OCI-LY3 (cell line): ENCODE measurements at regions not wholly inside any gene's neighbourhood (a gene's known extent, or its start where the extent isn't known, plus 50 kb on each side); places are given as distances from the start of the nearest gene placed in this dataset.
"Not testable (repeated sequence)": the region's sequence is repeated elsewhere in the genome, so short reads cannot be mapped to it uniquely, and the experiment has no call there.

Experiments
- CTCF ChIP-seq: fragments of 200-600, 300-600 bp; sonication (generic); IDR thresholded peaks from 2 replicates; pipeline ENCODE4 v1.5.1; 2014; ENCODE audit warnings: antibody characterized with exemption, low read length, low read depth
- EZH2phosphoT487 ChIP-seq: fragments of 200-600 bp; shearing (Covaris generic); IDR thresholded peaks from 2 replicates; pipeline ENCODE4 v1.6.1; 2018; ENCODE audit warnings: antibody characterized with exemption, mixed run types, low read depth

GRCh38 chrX:979127-979526 lies 233.3 kb downstream of the CRLF2 start:
- not testable (repeated sequence) for TF ChIP-seq CTCF, EZH2phosphoT487
